ENCODE measurements at regions not wholly inside any gene's neighbourhood (a gene's known extent, or its start where the extent isn't known, plus 50 kb on each side); places are given as distances from the start of the nearest gene placed in this dataset.

DNA sequence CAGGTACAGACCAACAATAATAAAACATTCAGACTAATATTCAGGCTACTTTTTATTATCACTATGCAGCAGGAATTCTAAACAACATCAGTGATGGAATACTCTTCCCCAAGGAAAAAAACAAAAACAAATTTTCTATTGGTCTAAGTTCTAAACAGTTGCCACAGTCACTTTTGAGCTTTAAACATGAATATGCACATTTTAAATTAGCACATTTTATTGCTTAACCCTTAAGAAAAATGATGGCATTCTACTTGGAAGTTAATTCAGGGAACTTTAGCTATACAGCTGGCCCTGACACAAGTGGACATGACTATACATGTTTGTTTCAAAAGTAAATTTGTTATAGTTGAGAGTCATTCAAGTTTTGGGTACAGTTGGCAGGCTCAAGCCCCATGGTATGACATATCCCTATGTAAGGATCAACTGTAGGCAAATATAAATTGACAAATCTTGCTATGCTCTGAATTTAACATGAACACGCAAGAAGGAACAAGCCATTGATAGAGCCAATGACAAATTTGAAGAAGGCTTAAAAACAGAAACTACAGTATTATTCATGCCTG, 224.3 kb upstream of the AMIGO2 start:
- no peak for DNase-seq

GRCh38 chr12:47303207-47303606, 223.4 kb upstream of the AMIGO2 start:
- no peak for DNase-seq

DNA sequence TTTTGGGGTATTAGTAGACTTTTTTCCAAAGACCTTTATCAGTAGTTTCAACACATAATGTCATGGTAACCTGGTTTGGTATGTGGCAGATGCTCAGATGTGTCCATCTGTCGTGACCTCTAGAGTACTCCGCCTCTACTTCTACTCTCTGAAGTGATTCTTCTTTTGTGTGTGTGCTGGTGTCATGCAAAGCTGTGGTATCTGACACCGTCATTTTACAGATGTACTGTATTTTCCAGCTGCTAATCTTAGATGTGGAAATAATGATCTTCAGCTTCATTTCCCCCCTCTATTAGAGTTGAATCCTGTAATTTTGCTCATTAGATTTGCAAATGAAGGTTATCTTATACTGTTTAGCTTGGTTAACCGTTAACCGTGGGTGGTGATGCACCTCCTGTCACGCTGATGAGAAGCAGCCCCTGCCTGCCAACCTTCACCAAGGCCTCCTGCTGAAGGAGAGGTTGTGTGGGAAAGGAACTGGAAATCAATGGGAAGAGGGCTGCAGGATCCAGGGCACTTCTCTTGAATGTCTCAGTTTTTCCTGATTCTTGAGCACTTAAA, 222.4 kb upstream of the AMIGO2 start:
- DNase-seq: no peak

- DNase-seq: no peak
Observed at GRCh38 chr12:47299586-47299985, 219.8 kb upstream of the AMIGO2 start.

DNA sequence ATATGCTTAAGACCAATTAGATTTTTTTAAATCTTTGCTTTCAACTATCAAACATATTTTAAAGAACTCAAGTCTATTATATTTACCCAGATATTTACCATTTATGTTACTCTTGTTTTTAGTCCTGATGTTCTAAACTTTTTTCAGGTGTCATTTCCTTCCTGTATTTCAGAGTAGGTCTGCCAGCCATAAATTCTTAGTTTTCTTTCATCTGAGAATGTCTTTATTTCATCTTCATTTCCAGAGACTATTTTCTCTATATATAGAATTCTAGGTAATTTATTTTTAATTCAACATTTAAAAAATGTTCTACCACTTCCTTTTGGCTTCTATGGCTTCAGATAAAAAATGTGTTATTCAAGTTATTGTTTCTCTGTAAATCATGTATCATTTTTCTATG, 218.2 kb upstream of the AMIGO2 start:
- DNase-seq: no peak

DNA sequence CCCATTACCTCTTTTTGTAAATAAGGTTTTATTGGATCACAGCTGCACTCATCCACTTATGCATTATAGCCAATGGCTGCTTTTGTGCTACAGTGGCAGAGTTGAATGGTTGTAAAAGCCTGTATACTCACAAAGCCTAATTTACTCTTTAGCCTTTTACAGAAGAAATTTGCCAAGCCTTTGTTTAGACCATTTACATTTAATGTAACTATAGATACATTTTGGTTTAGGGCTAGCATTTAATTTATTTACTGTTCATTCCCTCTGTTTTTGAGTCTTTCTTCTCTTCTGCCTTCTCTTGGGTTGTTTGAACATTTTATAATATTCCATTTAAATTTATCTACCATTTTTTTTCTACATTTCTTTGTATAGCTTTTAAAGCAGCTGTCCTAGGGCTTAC, 217.1 kb upstream of the AMIGO2 start:
- no peak for DNase-seq

DNA sequence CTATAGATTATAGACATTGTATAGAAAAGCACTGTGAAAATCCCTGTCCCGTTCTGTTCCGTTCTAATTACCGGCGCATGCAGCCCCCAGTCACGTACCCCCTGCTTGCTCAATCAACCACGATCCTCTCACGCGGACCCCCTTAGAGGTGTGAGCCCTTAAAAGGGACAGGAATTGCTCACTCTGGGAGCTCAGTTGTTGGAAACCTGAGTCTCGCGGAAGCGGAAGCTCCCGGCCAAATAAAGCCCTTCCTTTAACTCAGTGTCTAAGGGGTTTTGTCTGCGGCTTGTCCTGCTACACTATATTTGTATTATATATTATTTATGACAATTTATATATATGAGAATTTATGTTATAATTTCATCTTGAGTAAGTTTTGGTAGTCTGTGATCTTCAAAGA, 213.6 kb upstream of the AMIGO2 start:
- no peak for DNase-seq

- DNase-seq: no peak
Observed at GRCh38 chr12:47286676-47287075, 206.9 kb upstream of the AMIGO2 start.
